ENCODE measurements at regions not wholly inside any gene's neighbourhood (a gene's known extent, or its start where the extent isn't known, plus 50 kb on each side); places are given as distances from the start of the nearest gene placed in this dataset.

- TF ChIP-seq POLR2AphosphoS5 (IDR thresholded peaks at IDR 0.05; ENCODE audit: low read depth) (no peak), REST (IDR thresholded peaks at IDR 0.05; ENCODE audit: insufficient replicate concordance, low read depth) (no peak), GABPA (IDR thresholded peaks at IDR 0.05; ENCODE audit: low read depth) (no peak)
- TF ChIP-seq, protein P1, sequence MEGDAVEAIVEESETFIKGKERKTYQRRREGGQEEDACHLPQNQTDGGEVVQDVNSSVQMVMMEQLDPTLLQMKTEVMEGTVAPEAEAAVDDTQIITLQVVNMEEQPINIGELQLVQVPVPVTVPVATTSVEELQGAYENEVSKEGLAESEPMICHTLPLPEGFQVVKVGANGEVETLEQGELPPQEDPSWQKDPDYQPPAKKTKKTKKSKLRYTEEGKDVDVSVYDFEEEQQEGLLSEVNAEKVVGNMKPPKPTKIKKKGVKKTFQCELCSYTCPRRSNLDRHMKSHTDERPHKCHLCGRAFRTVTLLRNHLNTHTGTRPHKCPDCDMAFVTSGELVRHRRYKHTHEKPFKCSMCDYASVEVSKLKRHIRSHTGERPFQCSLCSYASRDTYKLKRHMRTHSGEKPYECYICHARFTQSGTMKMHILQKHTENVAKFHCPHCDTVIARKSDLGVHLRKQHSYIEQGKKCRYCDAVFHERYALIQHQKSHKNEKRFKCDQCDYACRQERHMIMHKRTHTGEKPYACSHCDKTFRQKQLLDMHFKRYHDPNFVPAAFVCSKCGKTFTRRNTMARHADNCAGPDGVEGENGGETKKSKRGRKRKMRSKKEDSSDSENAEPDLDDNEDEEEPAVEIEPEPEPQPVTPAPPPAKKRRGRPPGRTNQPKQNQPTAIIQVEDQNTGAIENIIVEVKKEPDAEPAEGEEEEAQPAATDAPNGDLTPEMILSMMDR (IDR thresholded peaks at IDR 0.05; ENCODE audit: insufficient read depth, low read length) = no peak
Measured at GRCh38 chr2:122209377-122209776, 453.9 kb downstream of the TSN start.

All from HL-60 (cell line).